Mammary epithelial cell (primary cell): ENCODE measurements at regions not wholly inside any gene's neighbourhood (a gene's known extent, or its start where the extent isn't known, plus 50 kb on each side); places are given as distances from the start of the nearest gene placed in this dataset.

Experiments used
- EZH2 ChIP-seq: IDR thresholded peaks from 2 replicates; pipeline ENCODE4 v1.6.1; 2012; ENCODE audit warnings: low read length, inconsistent platforms, borderline replicate concordance
- TF ChIP-seq, protein P1 (sequence below), 2 donors: IDR thresholded peaks in 1 of 2; conservative IDR thresholded peaks in 1 of 2; 2 replicates each; pipeline ENCODE4 v1.5.1; 2011 to 2012; ENCODE audit warnings: inconsistent platforms in 2 of 2, low read length in 2 of 2, mild to moderate bottlenecking in 2 of 2, control low read depth in 1 of 2, low read depth in 1 of 2; ENCODE audit not compliant: insufficient read depth in 1 of 2; ENCODE audit errors: extremely low read depth in 1 of 2

GRCh38 chr11:23856654-23857053 is 640.2 kb upstream of the LUZP2 start:
- TF ChIP-seq, protein P1, sequence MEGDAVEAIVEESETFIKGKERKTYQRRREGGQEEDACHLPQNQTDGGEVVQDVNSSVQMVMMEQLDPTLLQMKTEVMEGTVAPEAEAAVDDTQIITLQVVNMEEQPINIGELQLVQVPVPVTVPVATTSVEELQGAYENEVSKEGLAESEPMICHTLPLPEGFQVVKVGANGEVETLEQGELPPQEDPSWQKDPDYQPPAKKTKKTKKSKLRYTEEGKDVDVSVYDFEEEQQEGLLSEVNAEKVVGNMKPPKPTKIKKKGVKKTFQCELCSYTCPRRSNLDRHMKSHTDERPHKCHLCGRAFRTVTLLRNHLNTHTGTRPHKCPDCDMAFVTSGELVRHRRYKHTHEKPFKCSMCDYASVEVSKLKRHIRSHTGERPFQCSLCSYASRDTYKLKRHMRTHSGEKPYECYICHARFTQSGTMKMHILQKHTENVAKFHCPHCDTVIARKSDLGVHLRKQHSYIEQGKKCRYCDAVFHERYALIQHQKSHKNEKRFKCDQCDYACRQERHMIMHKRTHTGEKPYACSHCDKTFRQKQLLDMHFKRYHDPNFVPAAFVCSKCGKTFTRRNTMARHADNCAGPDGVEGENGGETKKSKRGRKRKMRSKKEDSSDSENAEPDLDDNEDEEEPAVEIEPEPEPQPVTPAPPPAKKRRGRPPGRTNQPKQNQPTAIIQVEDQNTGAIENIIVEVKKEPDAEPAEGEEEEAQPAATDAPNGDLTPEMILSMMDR (conservative IDR thresholded peaks at IDR 0.05 in 1 of 2, IDR thresholded peaks at IDR 0.05 in 1 of 2; ENCODE audit: extremely low read depth in 1 of 2, insufficient read depth in 1 of 2, low read depth in 1 of 2, low read length in 2 of 2): no peak
- no peak for TF ChIP-seq EZH2
